ENCODE measurements at regions not wholly inside any gene's neighbourhood (a gene's known extent, or its start where the extent isn't known, plus 50 kb on each side); places are given as distances from the start of the nearest gene placed in this dataset.

GRCh38 chr14:87397499-87397898 lies 595.5 kb downstream of the GALC start:
- TF ChIP-seq POLR2A (IDR thresholded peaks at IDR 0.05; ENCODE audit: low read depth) (no peak), EP300 (IDR thresholded peaks at IDR 0.05) (no peak)
- TF ChIP-seq, protein P1, sequence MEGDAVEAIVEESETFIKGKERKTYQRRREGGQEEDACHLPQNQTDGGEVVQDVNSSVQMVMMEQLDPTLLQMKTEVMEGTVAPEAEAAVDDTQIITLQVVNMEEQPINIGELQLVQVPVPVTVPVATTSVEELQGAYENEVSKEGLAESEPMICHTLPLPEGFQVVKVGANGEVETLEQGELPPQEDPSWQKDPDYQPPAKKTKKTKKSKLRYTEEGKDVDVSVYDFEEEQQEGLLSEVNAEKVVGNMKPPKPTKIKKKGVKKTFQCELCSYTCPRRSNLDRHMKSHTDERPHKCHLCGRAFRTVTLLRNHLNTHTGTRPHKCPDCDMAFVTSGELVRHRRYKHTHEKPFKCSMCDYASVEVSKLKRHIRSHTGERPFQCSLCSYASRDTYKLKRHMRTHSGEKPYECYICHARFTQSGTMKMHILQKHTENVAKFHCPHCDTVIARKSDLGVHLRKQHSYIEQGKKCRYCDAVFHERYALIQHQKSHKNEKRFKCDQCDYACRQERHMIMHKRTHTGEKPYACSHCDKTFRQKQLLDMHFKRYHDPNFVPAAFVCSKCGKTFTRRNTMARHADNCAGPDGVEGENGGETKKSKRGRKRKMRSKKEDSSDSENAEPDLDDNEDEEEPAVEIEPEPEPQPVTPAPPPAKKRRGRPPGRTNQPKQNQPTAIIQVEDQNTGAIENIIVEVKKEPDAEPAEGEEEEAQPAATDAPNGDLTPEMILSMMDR (IDR thresholded peaks at IDR 0.05) = no peak
